ENCODE measurements at regions not wholly inside any gene's neighbourhood (a gene's known extent, or its start where the extent isn't known, plus 50 kb on each side); places are given as distances from the start of the nearest gene placed in this dataset.

GRCh38 chr11:119800619-119801018 lies 71.6 kb upstream of the NECTIN1 start:
- no peak for ATAC-seq
- no peaks in the 10 kb centered on the region for H3K9me2 ChIP-seq (ENCODE audit: insufficient read depth)
- H3K36me3 ChIP-seq (ENCODE audit: insufficient read depth), result no peaks in the 10 kb centered on the region
- TF ChIP-seq, protein P1, sequence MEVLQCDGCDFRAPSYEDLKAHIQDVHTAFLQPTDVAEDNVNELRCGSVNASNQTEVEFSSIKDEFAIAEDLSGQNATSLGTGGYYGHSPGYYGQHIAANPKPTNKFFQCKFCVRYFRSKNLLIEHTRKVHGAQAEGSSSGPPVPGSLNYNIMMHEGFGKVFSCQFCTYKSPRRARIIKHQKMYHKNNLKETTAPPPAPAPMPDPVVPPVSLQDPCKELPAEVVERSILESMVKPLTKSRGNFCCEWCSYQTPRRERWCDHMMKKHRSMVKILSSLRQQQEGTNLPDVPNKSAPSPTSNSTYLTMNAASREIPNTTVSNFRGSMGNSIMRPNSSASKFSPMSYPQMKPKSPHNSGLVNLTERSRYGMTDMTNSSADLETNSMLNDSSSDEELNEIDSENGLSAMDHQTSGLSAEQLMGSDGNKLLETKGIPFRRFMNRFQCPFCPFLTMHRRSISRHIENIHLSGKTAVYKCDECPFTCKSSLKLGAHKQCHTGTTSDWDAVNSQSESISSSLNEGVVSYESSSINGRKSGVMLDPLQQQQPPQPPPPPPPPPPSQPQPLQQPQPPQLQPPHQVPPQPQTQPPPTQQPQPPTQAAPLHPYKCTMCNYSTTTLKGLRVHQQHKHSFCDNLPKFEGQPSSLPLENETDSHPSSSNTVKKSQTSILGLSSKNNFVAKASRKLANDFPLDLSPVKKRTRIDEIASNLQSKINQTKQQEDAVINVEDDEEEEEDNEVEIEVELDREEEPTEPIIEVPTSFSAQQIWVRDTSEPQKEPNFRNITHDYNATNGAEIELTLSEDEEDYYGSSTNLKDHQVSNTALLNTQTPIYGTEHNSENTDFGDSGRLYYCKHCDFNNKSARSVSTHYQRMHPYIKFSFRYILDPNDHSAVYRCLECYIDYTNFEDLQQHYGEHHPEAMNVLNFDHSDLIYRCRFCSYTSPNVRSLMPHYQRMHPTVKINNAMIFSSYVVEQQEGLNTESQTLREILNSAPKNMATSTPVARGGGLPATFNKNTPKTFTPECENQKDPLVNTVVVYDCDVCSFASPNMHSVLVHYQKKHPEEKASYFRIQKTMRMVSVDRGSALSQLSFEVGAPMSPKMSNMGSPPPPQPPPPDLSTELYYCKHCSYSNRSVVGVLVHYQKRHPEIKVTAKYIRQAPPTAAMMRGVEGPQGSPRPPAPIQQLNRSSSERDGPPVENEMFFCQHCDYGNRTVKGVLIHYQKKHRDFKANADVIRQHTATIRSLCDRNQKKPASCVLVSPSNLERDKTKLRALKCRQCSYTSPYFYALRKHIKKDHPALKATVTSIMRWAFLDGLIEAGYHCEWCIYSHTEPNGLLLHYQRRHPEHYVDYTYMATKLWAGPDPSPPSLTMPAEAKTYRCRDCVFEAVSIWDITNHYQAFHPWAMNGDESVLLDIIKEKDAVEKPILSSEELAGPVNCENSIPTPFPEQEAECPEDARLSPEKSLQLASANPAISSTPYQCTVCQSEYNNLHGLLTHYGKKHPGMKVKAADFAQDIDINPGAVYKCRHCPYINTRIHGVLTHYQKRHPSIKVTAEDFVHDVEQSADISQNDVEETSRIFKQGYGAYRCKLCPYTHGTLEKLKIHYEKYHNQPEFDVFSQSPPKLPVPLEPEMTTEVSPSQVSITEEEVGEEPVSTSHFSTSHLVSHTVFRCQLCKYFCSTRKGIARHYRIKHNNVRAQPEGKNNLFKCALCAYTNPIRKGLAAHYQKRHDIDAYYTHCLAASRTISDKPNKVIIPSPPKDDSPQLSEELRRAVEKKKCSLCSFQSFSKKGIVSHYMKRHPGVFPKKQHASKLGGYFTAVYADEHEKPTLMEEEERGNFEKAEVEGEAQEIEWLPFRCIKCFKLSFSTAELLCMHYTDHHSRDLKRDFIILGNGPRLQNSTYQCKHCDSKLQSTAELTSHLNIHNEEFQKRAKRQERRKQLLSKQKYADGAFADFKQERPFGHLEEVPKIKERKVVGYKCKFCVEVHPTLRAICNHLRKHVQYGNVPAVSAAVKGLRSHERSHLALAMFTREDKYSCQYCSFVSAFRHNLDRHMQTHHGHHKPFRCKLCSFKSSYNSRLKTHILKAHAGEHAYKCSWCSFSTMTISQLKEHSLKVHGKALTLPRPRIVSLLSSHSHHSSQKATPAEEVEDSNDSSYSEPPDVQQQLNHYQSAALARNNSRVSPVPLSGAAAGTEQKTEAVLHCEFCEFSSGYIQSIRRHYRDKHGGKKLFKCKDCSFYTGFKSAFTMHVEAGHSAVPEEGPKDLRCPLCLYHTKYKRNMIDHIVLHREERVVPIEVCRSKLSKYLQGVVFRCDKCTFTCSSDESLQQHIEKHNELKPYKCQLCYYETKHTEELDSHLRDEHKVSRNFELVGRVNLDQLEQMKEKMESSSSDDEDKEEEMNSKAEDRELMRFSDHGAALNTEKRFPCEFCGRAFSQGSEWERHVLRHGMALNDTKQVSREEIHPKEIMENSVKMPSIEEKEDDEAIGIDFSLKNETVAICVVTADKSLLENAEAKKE (CRISPR knock-in tag; IDR thresholded peaks at IDR 0.05), result no peak
- TF ChIP-seq EZH2 (IDR thresholded peaks at IDR 0.05; ENCODE audit: low read depth, unreplicated experiment) (no peak), ZNF331 (CRISPR knock-in tag; IDR thresholded peaks at IDR 0.05; ENCODE audit: low read depth) (no peak)
- TF ChIP-seq, protein P2, sequence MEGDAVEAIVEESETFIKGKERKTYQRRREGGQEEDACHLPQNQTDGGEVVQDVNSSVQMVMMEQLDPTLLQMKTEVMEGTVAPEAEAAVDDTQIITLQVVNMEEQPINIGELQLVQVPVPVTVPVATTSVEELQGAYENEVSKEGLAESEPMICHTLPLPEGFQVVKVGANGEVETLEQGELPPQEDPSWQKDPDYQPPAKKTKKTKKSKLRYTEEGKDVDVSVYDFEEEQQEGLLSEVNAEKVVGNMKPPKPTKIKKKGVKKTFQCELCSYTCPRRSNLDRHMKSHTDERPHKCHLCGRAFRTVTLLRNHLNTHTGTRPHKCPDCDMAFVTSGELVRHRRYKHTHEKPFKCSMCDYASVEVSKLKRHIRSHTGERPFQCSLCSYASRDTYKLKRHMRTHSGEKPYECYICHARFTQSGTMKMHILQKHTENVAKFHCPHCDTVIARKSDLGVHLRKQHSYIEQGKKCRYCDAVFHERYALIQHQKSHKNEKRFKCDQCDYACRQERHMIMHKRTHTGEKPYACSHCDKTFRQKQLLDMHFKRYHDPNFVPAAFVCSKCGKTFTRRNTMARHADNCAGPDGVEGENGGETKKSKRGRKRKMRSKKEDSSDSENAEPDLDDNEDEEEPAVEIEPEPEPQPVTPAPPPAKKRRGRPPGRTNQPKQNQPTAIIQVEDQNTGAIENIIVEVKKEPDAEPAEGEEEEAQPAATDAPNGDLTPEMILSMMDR (conservative IDR thresholded peaks at IDR 0.05; ENCODE audit: low read depth in 2 of 2), result no peak
- peaks cover 26% of the 10 kb centered on the region; the same call in 1 of the 2 replicates for H3K4me1 ChIP-seq (ENCODE audit: insufficient read depth)
- H3K27ac ChIP-seq (ENCODE audit: low read depth), result no peak overlapping the region
- no peaks in the 10 kb centered on the region for H3K9me3 Mint-ChIP-seq
- no peaks in the 10 kb centered on the region for H3K36me3 Mint-ChIP-seq (ENCODE audit: low read depth)
- no peak overlapping the region for H2AFZ ChIP-seq
- peaks cover 17% of the 10 kb centered on the region for H3K27me3 Mint-ChIP-seq (ENCODE audit: insufficient read depth, low read depth, poor library complexity)
- 0 out of 2 replicates have a peak, but pooled peaks cover 4% of the 10 kb centered on the region for H3K27me3 ChIP-seq (ENCODE audit: insufficient read depth)
- 0 out of 2 replicates have a peak, but pooled peaks cover 3% of the 10 kb centered on the region for H3F3A ChIP-seq (replicated peaks; ENCODE audit: low read depth)
- H3K4me3 Mint-ChIP-seq, result no peak overlapping the region
- H3K27ac Mint-ChIP-seq, result no peak overlapping the region
- no peaks in the 10 kb centered on the region for H3K79me2 ChIP-seq (replicated peaks; ENCODE audit: insufficient read depth)
- H4K20me1 ChIP-seq (replicated peaks; ENCODE audit: insufficient read depth), result no peaks in the 10 kb centered on the region
- peaks cover 24% of the 10 kb centered on the region for H3K4me1 Mint-ChIP-seq
- no peak overlapping the region for H3K4me3 ChIP-seq
- no peak for DNase-seq (ENCODE audit: low spot score)
- no peak overlapping the region for H3K4me2 ChIP-seq
